Esophagus squamous epithelium (tissue), 5 donors: ENCODE measurements at regions not wholly inside any gene's neighbourhood (a gene's known extent, or its start where the extent isn't known, plus 50 kb on each side); places are given as distances from the start of the nearest gene placed in this dataset.

ENCODE experiments used
- DNase-seq: peaks from one replicate; lab custom pipeline; 2025; lab: John Stamatoyannopoulos, UW
- H3K27ac ChIP-seq, 4 donors: fragments of 200-600 bp; sonication (generic); one replicate each; pipeline ENCODE4 v1.5.1; 2016 to 2019; ENCODE audit warnings: mild to moderate bottlenecking in 1 of 4
- H3K27me3 ChIP-seq, 4 donors: fragments of 200-600 bp; sonication (generic); 1 replicate in 3 of 4; 2 replicates in 1 of 4; pipeline versions ENCODE4 v1.5.1 to v1.6.0; 2017 to 2021; ENCODE audit warnings: antibody characterized with exemption in 1 of 4
- H3K36me3 ChIP-seq, 3 donors: fragments of 200-600 bp; sonication (generic); one replicate each; pipeline ENCODE4 v1.5.1; 2016 to 2019
- H3K4me1 ChIP-seq, 3 donors: fragments of 200-600 bp; sonication (generic); one replicate each; pipeline ENCODE4 v1.5.1; 2017 to 2019
- H3K4me3 ChIP-seq, 4 donors: fragments of 200-600 bp; sonication (generic); 1 replicate in 3 of 4; 2 replicates in 1 of 4; pipeline ENCODE4 v1.5.1; 2016 to 2019; ENCODE audit warnings: mild to moderate bottlenecking in 2 of 4, moderate library complexity in 1 of 4
- H3K9me3 ChIP-seq, 3 donors: fragments of 200-600 bp; sonication (generic); one replicate each; pipeline ENCODE4 v1.5.1; 2016 to 2019
- CTCF ChIP-seq, 6 experiments: fragments of 450-650 bp in 4 of 6; fragments of 200-600 bp in 2 of 6; sonication (generic) in 2 of 6; IDR thresholded peaks; one replicate each; pipeline ENCODE4 v1.5.1; 2016 to 2019; ENCODE audit warnings: antibody characterized with exemption in 6 of 6, mild to moderate bottlenecking in 4 of 6, moderate library complexity in 4 of 6
- POLR2A ChIP-seq, 4 donors: fragments of 450-650 bp; IDR thresholded peaks; one replicate each; pipeline ENCODE4 v1.6.1; 2017; ENCODE audit warnings: antibody characterized with exemption in 4 of 4, mild to moderate bottlenecking in 4 of 4, moderate library complexity in 3 of 4
- WGBS, 2 donors: methylation state at CpG; one replicate each; pipeline ENCODE4 v1.1.5; 2018; 5-methylcytosine and 5-hydroxymethylcytosine counted together
- intact Hi-C: fragments of 100-400 bp; cut with DNase I; formaldehyde crosslinking; loops from one replicate; pipeline ENCODE4 v1.15.0; 2022
- donor health status: DM: yes; HTN: yes; CAD: no.

GRCh38 chr12:87897662-87898061, 131.5 kb downstream of the C12orf50 start:
- no peaks in the 10 kb centered on the region for H3K27me3 ChIP-seq

GRCh38 chr12:87883806-87884205, 145.4 kb downstream of the C12orf50 start:
- WGBS, 2 donors = 18 to 22% methylated on average over 3 of the region's 3 CpGs
- H3K4me1 ChIP-seq = no peaks in the 10 kb centered on the region
- intact Hi-C loops = no loop called here

More at GRCh38 chr12:87897662-87898061, 131.5 kb downstream of the C12orf50 start:
- Histone ChIP-seq H3K9me3 (no peaks in the 10 kb centered on the region), H3K4me1 (no peaks in the 10 kb centered on the region), H3K27ac (no peak overlapping the region), H3K36me3 (no peaks in the 10 kb centered on the region), H3K4me3 (no peak overlapping the region)
- TF ChIP-seq CTCF (IDR thresholded peaks at IDR 0.05) (no peak), POLR2A (IDR thresholded peaks at IDR 0.05) (no peak)
- WGBS, 2 donors = 70 to 74% methylated on average over 3 of the region's 3 CpGs
- DNase-seq = no peak
- intact Hi-C loops = no loop called here

GRCh38 chr12:87879141-87879540, 150.1 kb downstream of the C12orf50 start:
- H3K27ac ChIP-seq = no peak overlapping the region
- TF ChIP-seq CTCF (IDR thresholded peaks at IDR 0.05) = no peak
- TF ChIP-seq POLR2A (IDR thresholded peaks at IDR 0.05) = no peak
- DNase-seq = no peak
- no peaks in the 10 kb centered on the region for H3K27me3 ChIP-seq
- intact Hi-C loops = no loop called here
- no peaks in the 10 kb centered on the region for H3K9me3 ChIP-seq
- WGBS, 2 donors = 40 to 44% methylated on average over 3 of the region's 3 CpGs
- no peak overlapping the region for H3K4me3 ChIP-seq
- no peaks in the 10 kb centered on the region for H3K36me3 ChIP-seq
- no peaks in the 10 kb centered on the region for H3K4me1 ChIP-seq

More at GRCh38 chr12:87883806-87884205, 145.4 kb downstream of the C12orf50 start:
- no peak for DNase-seq
- TF ChIP-seq POLR2A (IDR thresholded peaks at IDR 0.05) = no peak
- no peak for TF ChIP-seq CTCF (IDR thresholded peaks at IDR 0.05)
- Histone ChIP-seq H3K4me3 (no peak overlapping the region), H3K36me3 (no peaks in the 10 kb centered on the region), H3K27ac (no peak overlapping the region), H3K9me3 (no peaks in the 10 kb centered on the region), H3K27me3 (no peaks in the 10 kb centered on the region)

GRCh38 chr12:87870493-87871460, 158.4 kb downstream of the C12orf50 start:
- no peak overlapping the region for H3K27ac ChIP-seq
- no peaks in the 10 kb centered on the region for H3K9me3 ChIP-seq
- TF ChIP-seq CTCF (IDR thresholded peaks at IDR 0.05) (no peak), POLR2A (IDR thresholded peaks at IDR 0.05) (no peak)
- 69 to 90% methylated on average over 4 of the region's 4 CpGs for WGBS, 2 donors
- no peaks in the 10 kb centered on the region for H3K27me3 ChIP-seq
- intact Hi-C loops = no loop called here
- no peak overlapping the region for H3K4me3 ChIP-seq
- H3K36me3 ChIP-seq = no peaks in the 10 kb centered on the region
- no peaks in the 10 kb centered on the region for H3K4me1 ChIP-seq
- DNase-seq = no peak

GRCh38 chr12:87870061-87870460, 159.1 kb downstream of the C12orf50 start:
- Histone ChIP-seq H3K4me1 (no peaks in the 10 kb centered on the region), H3K27me3 (no peaks in the 10 kb centered on the region), H3K9me3 (no peaks in the 10 kb centered on the region), H3K4me3 (no peak overlapping the region), H3K27ac (no peak overlapping the region), H3K36me3 (no peaks in the 10 kb centered on the region)
- no peak for DNase-seq
- intact Hi-C loops = no loop called here
- TF ChIP-seq CTCF (IDR thresholded peaks at IDR 0.05) = no peak
- no peak for TF ChIP-seq POLR2A (IDR thresholded peaks at IDR 0.05)
